GM10266 (cell line): ENCODE measurements at regions not wholly inside any gene's neighbourhood (a gene's known extent, or its start where the extent isn't known, plus 50 kb on each side); places are given as distances from the start of the nearest gene placed in this dataset.

ENCODE experiments used
- DNase-seq: peaks from one replicate; pipeline ENCODE4 v3.0.0; 2012; ENCODE audit errors: extremely low spot score
- TF ChIP-seq, protein P1 (sequence below): IDR thresholded peaks from 2 replicates; pipeline ENCODE4 v1.5.1; 2012; ENCODE audit warnings: mild to moderate bottlenecking, low read depth; ENCODE audit not compliant: control insufficient read depth, insufficient read depth; ENCODE audit errors: missing control alignments

GRCh38 chr13:85536706-85537105, 262.5 kb downstream of the SLITRK6 start:
- TF ChIP-seq, protein P1, sequence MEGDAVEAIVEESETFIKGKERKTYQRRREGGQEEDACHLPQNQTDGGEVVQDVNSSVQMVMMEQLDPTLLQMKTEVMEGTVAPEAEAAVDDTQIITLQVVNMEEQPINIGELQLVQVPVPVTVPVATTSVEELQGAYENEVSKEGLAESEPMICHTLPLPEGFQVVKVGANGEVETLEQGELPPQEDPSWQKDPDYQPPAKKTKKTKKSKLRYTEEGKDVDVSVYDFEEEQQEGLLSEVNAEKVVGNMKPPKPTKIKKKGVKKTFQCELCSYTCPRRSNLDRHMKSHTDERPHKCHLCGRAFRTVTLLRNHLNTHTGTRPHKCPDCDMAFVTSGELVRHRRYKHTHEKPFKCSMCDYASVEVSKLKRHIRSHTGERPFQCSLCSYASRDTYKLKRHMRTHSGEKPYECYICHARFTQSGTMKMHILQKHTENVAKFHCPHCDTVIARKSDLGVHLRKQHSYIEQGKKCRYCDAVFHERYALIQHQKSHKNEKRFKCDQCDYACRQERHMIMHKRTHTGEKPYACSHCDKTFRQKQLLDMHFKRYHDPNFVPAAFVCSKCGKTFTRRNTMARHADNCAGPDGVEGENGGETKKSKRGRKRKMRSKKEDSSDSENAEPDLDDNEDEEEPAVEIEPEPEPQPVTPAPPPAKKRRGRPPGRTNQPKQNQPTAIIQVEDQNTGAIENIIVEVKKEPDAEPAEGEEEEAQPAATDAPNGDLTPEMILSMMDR: no peak

DNA sequence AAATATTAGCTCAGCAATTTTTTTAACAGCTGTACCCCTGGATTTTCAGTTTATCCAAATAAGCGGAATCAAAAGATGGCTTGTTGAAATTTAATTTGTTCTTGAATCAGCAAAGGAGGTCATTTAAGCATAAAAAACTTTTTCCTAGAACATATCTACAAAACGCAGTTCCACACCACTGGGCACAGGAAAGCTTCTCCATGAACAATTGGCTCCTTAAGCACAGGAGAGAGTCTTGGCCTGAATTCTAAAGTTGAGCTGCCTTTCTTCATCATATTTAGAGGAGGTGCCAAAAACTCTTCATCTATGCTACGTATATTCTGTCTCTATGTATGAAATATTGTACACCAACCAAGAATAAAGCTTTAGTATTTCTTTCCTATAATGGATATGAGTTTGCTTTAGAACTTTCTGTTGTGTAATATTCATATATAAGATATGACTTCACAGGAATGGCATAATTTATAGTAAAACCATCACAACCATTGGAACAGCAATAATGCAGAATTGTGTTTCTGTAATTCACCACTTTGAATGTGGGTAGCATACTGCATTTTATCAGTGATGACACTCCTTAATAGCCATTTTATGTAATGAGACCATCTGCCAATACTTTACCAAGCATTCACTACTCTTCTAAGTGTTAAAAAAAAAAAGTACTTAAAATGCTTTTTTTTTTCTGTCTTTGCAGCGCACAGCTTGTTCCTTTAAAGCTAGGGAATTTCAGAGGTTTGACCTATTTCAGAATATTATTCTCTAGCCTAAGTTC, 263.7 kb downstream of the SLITRK6 start:
- DNase-seq: no peak
- TF ChIP-seq, protein P1: no peak

More at GRCh38 chr13:85536706-85537105, 262.5 kb downstream of the SLITRK6 start:
- DNase-seq: no peak

DNA sequence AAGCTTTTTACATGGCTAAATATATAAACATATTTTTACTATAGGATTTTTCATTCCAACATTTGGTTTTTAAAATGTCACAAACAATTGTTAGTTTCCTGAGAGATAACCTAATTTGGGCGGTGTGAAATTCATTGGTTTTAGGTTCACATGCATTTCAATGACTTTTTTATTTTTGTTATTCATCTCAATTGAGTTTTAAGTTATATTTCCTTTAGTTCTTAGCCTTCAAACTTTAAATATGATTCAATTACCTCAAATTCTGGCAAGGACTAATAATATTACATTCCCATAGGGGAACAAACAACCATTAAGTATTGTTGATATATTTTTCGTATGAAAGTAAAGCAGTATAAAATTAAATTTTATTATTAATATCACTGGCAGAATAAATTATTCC, 265.3 kb downstream of the SLITRK6 start:
- no peak for DNase-seq
- TF ChIP-seq, protein P1: no peak

DNA sequence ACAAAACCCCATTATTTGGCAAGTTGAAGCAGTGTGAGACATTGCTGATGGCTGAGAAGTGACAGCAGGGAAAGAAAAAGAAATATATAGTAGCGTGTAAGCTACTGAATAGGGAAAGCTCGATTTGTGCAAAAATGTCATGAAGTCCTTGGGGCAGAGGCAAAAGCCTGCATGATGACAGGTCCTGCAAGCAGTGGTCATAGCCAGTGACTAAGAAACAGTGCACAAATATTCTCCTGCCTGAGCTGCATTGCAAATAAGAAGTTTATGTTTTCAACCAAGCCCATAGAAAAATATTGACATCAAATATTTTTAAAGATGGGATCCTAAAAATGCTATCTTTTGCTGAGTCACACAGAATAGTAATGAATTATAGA, 270.0 kb downstream of the SLITRK6 start:
- TF ChIP-seq, protein P1: no peak
- no peak for DNase-seq

- TF ChIP-seq, protein P1: no peak
- DNase-seq: no peak
Measured at GRCh38 chr13:85528491-85529217, 270.6 kb downstream of the SLITRK6 start.

DNA sequence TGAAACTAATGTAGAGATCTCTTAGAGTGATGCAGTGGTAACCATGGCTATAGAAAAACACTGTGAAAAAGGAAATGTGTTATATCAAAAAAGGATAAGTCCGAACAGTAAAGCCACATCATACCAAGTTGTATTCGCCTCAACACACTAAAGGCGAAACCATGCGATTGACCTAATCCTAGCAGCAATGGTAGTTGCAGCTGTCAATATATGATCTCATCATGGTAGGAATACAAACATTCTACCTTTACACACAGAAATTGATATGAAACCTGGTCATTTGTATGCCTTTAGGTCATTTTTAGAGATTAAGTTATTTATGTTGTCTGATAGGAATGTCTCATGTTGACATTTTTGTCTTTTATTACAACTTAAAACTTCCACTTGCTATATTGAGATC, 271.9 kb downstream of the SLITRK6 start:
- DNase-seq: no peak
- TF ChIP-seq, protein P1: no peak

- no peak for DNase-seq
- TF ChIP-seq, protein P1: no peak
Measured at GRCh38 chr13:85525411-85525810, 273.8 kb downstream of the SLITRK6 start.
